ENCODE measurements at regions not wholly inside any gene's neighbourhood (a gene's known extent, or its start where the extent isn't known, plus 50 kb on each side); places are given as distances from the start of the nearest gene placed in this dataset.

- intact Hi-C loops (cut with micrococcal nuclease; ENCODE audit: unreplicated experiment), result no loop called here
- no peaks in the 10 kb centered on the region for H3K36me3 ChIP-seq (replicated peaks in 1 of 2; ENCODE audit: control insufficient read depth in 1 of 2, insufficient read depth in 2 of 2, low read length in 2 of 2)
- no TSS peak for BruUV-seq (replicated peaks)
- H3K27ac ChIP-seq (ENCODE audit: extremely low read length, insufficient read depth, low read length), result no peak overlapping the region
- CTCF ChIA-PET (ENCODE audit: low intra/inter-chr PET ratio, low total read pairs), result no interaction called here
- no peak for FAIRE-seq
- no peak overlapping the region for H2AFZ ChIP-seq (ENCODE audit: low read length)
- H3K4me3 ChIP-seq (replicated peaks in 1 of 3; ENCODE audit: insufficient read depth in 1 of 3, low read depth in 2 of 3, low read length in 3 of 3), result no peak overlapping the region
- 13% methylated on average over 15 of the region's 15 CpGs for WGBS (ENCODE audit: low lambda C conversion rate)
- in situ Hi-C loops (cut with HindIII; ENCODE audit: extremely low pct_ligation_motif_present, low pct_unique_long_range_greater_than_20kb), result no loop called here
- H3K79me2 ChIP-seq (ENCODE audit: insufficient read depth, low read length), result no peaks in the 10 kb centered on the region
- H4K20me1 ChIP-seq (ENCODE audit: insufficient read depth, low read length), result no peaks in the 10 kb centered on the region
- no peak for TF ChIP-seq ELF1 (CRISPR knock-in tag; IDR thresholded peaks at IDR 0.05)
- TF ChIP-seq ELF4 (CRISPR knock-in tag; IDR thresholded peaks at IDR 0.05; ENCODE audit: borderline replicate concordance), result no peak
- TF ChIP-seq AHDC1 (CRISPR knock-in tag; IDR thresholded peaks at IDR 0.05; ENCODE audit: borderline replicate concordance), result no peak
- no peak for TF ChIP-seq RAD51 (IDR thresholded peaks at IDR 0.05; ENCODE audit: borderline replicate concordance)
- TF ChIP-seq TAF1 (CRISPR knock-in tag; IDR thresholded peaks at IDR 0.05), result no peak
- TF ChIP-seq ZNF260 (CRISPR knock-in tag; IDR thresholded peaks at IDR 0.05; ENCODE audit: borderline replicate concordance, low read depth), result no peak
- no peak for TF ChIP-seq HMGXB4 (CRISPR knock-in tag; IDR thresholded peaks at IDR 0.05; ENCODE audit: borderline replicate concordance in 1 of 2, low read depth in 1 of 2)
- TF ChIP-seq CEBPG (CRISPR knock-in tag; IDR thresholded peaks at IDR 0.05), result peak; percentile 56
- TF ChIP-seq ZNF569 (CRISPR knock-in tag; IDR thresholded peaks at IDR 0.05; ENCODE audit: borderline replicate concordance), result no peak
- no peak for TF ChIP-seq NAIF1 (CRISPR knock-in tag; IDR thresholded peaks at IDR 0.05; ENCODE audit: borderline replicate concordance)
- no peak for TF ChIP-seq KLF11 (CRISPR knock-in tag; IDR thresholded peaks at IDR 0.05)
- TF ChIP-seq ZKSCAN8 (CRISPR knock-in tag; IDR thresholded peaks at IDR 0.05; ENCODE audit: borderline replicate concordance), result no peak
- TF ChIP-seq CEBPB (IDR thresholded peaks at IDR 0.05; ENCODE audit: borderline replicate concordance, low read depth, low read length), result peak; percentile 90
- H3K27me3 ChIP-seq (ENCODE audit: control insufficient read depth in 1 of 2, insufficient read depth in 2 of 2, low read length in 2 of 2), result peaks cover 0 to 31% of the 10 kb centered on the region in 2 experiments; a peak in 3 of 5 replicates
- POLR2A ChIA-PET, result no interaction called here
- H3K9ac ChIP-seq (ENCODE audit: insufficient read depth, low read depth, low read length), result no peak overlapping the region
- H3K4me1 ChIP-seq (ENCODE audit: insufficient read depth, low read length), result no peaks in the 10 kb centered on the region
- H3K9me3 ChIP-seq (ENCODE audit: low read length), result no peaks in the 10 kb centered on the region
- no peak for ATAC-seq
- H3K4me2 ChIP-seq (ENCODE audit: low read depth, low read length), result no peak overlapping the region
- no peak for DNase-seq (ENCODE audit: low spot score)
Measured at GRCh38 chr17:77684803-77685798, 273.4 kb upstream of the TNRC6C start.

Measured in HepG2 (cell line).